ENCODE measurements at regions not wholly inside any gene's neighbourhood (a gene's known extent, or its start where the extent isn't known, plus 50 kb on each side); places are given as distances from the start of the nearest gene placed in this dataset.
A peak's percentile ranks its signal among the peaks of the same experiment; 100 is the strongest.

GRCh38 chr18:49652881-49653724, 91.2 kb downstream of the LIPG start:
- no peaks in the 10 kb centered on the region for H3K36me3 ChIP-seq
- no peak overlapping the region for H3K4me3 ChIP-seq
- no peaks in the 10 kb centered on the region for H3K27me3 ChIP-seq
- H3K4me1 ChIP-seq: peaks cover 0 to 9% (median 0%) of the 10 kb centered on the region in 4 donors
- 60 to 71% methylated on average over 6 of the region's 6 CpGs for WGBS, 2 donors
- no peak for TF ChIP-seq CTCF (IDR thresholded peaks at IDR 0.05)
- no peak for TF ChIP-seq EP300 (IDR thresholded peaks at IDR 0.05)
- TF ChIP-seq POLR2A (IDR thresholded peaks at IDR 0.05): no peak
- intact Hi-C loops (cut with DNase I): no loop called here
- H3K9me3 ChIP-seq: no peaks in the 10 kb centered on the region
- DNase-seq: no peak
- peak overlapping the region in 1 of 4 donors; percentile 26 for H3K27ac ChIP-seq

GRCh38 chr18:49651033-49651432, 89.2 kb downstream of the LIPG start:
- Histone ChIP-seq H3K4me1 (peaks cover 0 to 29% (median 14%) of the 10 kb centered on the region in 4 donors), H3K4me3 (no peak overlapping the region), H3K36me3 (no peaks in the 10 kb centered on the region), H3K27me3 (no peaks in the 10 kb centered on the region), H3K27ac (no peak overlapping the region), H3K9me3 (no peaks in the 10 kb centered on the region)
- 79 to 83% methylated on average over 6 of the region's 6 CpGs for whole genome bisulfite sequencing, 2 donors
- intact Hi-C loops (cut with DNase I): no loop called here
- no peak for TF ChIP-seq CTCF (IDR thresholded peaks at IDR 0.05)
- TF ChIP-seq POLR2AphosphoS5 (IDR thresholded peaks at IDR 0.05): no peak
- TF ChIP-seq POLR2A (IDR thresholded peaks at IDR 0.05): no peak
- TF ChIP-seq EP300 (IDR thresholded peaks at IDR 0.05): no peak
- no peak for DNase-seq

GRCh38 chr18:49650426-49650891, 88.6 kb downstream of the LIPG start:
- Histone ChIP-seq H3K4me3 (no peak overlapping the region), H3K27ac (no peak overlapping the region), H3K9me3 (no peaks in the 10 kb centered on the region), H3K36me3 (no peaks in the 10 kb centered on the region), H3K4me1 (peaks cover 0 to 35% (median 20%) of the 10 kb centered on the region in 4 donors), H3K27me3 (no peaks in the 10 kb centered on the region)
- TF ChIP-seq POLR2AphosphoS5 (IDR thresholded peaks at IDR 0.05) (no peak), POLR2A (IDR thresholded peaks at IDR 0.05) (no peak), CTCF (IDR thresholded peaks at IDR 0.05) (no peak), EP300 (IDR thresholded peaks at IDR 0.05) (no peak)
- DNase-seq: no peak
- 86 to 88% methylated on average over 7 of the region's 7 CpGs for WGBS, 2 donors
- intact Hi-C loops (cut with DNase I): no loop called here

- H3K9me3 ChIP-seq: no peaks in the 10 kb centered on the region
- H3K4me1 ChIP-seq: peaks cover 0 to 39% (median 24%) of the 10 kb centered on the region in 4 donors
- no peak overlapping the region for H3K4me3 ChIP-seq
- H3K36me3 ChIP-seq: no peaks in the 10 kb centered on the region
- no peaks in the 10 kb centered on the region for H3K27me3 ChIP-seq
- TF ChIP-seq POLR2AphosphoS5 (IDR thresholded peaks at IDR 0.05) (no peak), CTCF (IDR thresholded peaks at IDR 0.05) (no peak), POLR2A (IDR thresholded peaks at IDR 0.05) (no peak), EP300 (IDR thresholded peaks at IDR 0.05) (no peak)
- H3K27ac ChIP-seq: peak overlapping the region in 2 of 4 donors; percentile 32 to 49
- 65 to 85% methylated on average over 3 of the region's 3 CpGs for WGBS, 2 donors
- intact Hi-C loops (cut with DNase I): no loop called here
- no peak for DNase-seq
Observed at GRCh38 chr18:49648811-49649210, 87.0 kb downstream of the LIPG start.

Measured in sigmoid colon (tissue), 6 donors.